CD4-positive, alpha-beta T cell (primary cell): ENCODE measurements at regions not wholly inside any gene's neighbourhood (a gene's known extent, or its start where the extent isn't known, plus 50 kb on each side); places are given as distances from the start of the nearest gene placed in this dataset.

ENCODE experiments used
- ATAC-seq: fragments of 200-7000 bp; cut with Tn5 transposase; one replicate; pipeline ENCODE4 v1.10.0; 2022; ENCODE audit warnings: mild to moderate bottlenecking; ENCODE audit not compliant: poor library complexity
- CTCF ChIA-PET: fragments of 350-600 bp; sonication (Branson Sonifier 250); formaldehyde crosslinking; loops from one replicate; lab custom pipeline; 2021; ENCODE audit warnings: antibody characterized with exemption, inconsistent platforms; lab: Charles Lee
- POLR2A ChIA-PET: fragments of 350-600 bp; sonication (Branson Sonifier 250); formaldehyde crosslinking; loops from one replicate; lab custom pipeline; 2021; ENCODE audit warnings: antibody characterized with exemption, inconsistent platforms; lab: Charles Lee
- DNase-seq, 14 experiments: peaks; one replicate each; pipeline ENCODE4 v3.0.0-alpha.2; 2013 to 2020; ENCODE audit warnings: mixed read lengths in 2 of 14
- H3K27ac ChIP-seq, 2 donors: one replicate each; pipeline versions ENCODE4 v1.5.1 to v1.7.0; 2013; ENCODE audit warnings: low read length in 2 of 2, low read depth in 1 of 2, mild to moderate bottlenecking in 1 of 2
- H3K27me3 ChIP-seq, 2 experiments: 1 replicate in 1 of 2; 2 replicates in 1 of 2; pipeline versions ENCODE4 v1.6.1 to v1.7.0; 2013; ENCODE audit warnings: low read length in 2 of 2, control low read depth in 1 of 2, mild to moderate bottlenecking in 1 of 2, moderate library complexity in 1 of 2; ENCODE audit not compliant: insufficient read depth in 2 of 2, control insufficient read depth in 1 of 2
- H3K36me3 ChIP-seq: one replicate; pipeline ENCODE4 v1.6.1; 2013; ENCODE audit warnings: low read length, control low read depth; ENCODE audit not compliant: insufficient read depth
- H3K4me1 ChIP-seq: one replicate; pipeline ENCODE4 v1.6.1; 2013; ENCODE audit warnings: low read length, control low read depth; ENCODE audit not compliant: insufficient read depth
- H3K4me3 ChIP-seq: one replicate; pipeline ENCODE4 v1.5.1; 2013; ENCODE audit warnings: mild to moderate bottlenecking, low read length, moderate library complexity
- H3K9me3 ChIP-seq, 2 experiments: 1 replicate in 1 of 2; 2 replicates in 1 of 2; pipeline versions ENCODE4 v1.6.1 to v1.7.0; 2013; ENCODE audit warnings: low read length in 2 of 2, mild to moderate bottlenecking in 2 of 2, control low read depth in 1 of 2, moderate library complexity in 1 of 2; ENCODE audit not compliant: control insufficient read depth in 1 of 2, insufficient read depth in 1 of 2
- H3K27ac Mint-ChIP-seq: one replicate; pipeline ENCODE4 v1.8.0; 2020; ENCODE audit warnings: mixed read lengths
- H3K27me3 Mint-ChIP-seq: one replicate; pipeline ENCODE4 v1.8.0; 2021; ENCODE audit warnings: mixed read lengths
- H3K36me3 Mint-ChIP-seq: one replicate; pipeline ENCODE4 v1.8.0; 2021; ENCODE audit warnings: low read depth, mixed read lengths
- H3K4me1 Mint-ChIP-seq: one replicate; pipeline ENCODE4 v1.8.0; 2021; ENCODE audit warnings: low read depth, mixed read lengths
- H3K4me3 Mint-ChIP-seq: one replicate; pipeline ENCODE4 v1.8.0; 2020; ENCODE audit warnings: mild to moderate bottlenecking, mixed read lengths
- H3K9me3 Mint-ChIP-seq: one replicate; pipeline ENCODE4 v1.8.0; 2020; ENCODE audit warnings: mixed read lengths
- CTCF ChIP-seq: fragments of 200-600 bp; IDR thresholded peaks from one replicate; pipeline ENCODE4 v1.8.0; 2022; ENCODE audit warnings: antibody characterized with exemption, mild to moderate bottlenecking
- intact Hi-C, 2 experiments: fragments of 100-400 bp; cut with DNase I in 1 of 2; cut with micrococcal nuclease in 1 of 2; formaldehyde crosslinking; loops; one replicate each; pipeline versions ENCODE4 v1.15.1 to v1.9.0; 2023 to 2025; cut with DNase I, micrococcal nuclease

- Histone ChIP-seq H3K4me3 (no peak overlapping the region), H3K9me3 (peaks cover 0 to 38% of the 10 kb centered on the region in 2 experiments), H3K36me3 (no peaks in the 10 kb centered on the region), H3K4me1 (no peaks in the 10 kb centered on the region), H3K27me3 (no peaks in the 10 kb centered on the region), H3K27ac (no peak overlapping the region)
- no peaks in the 10 kb centered on the region for H3K36me3 Mint-ChIP-seq
- intact Hi-C loops: no loop called here
- ChIA-PET POLR2A (no interaction called here), CTCF (no interaction called here)
- no peak overlapping the region for H3K4me3 Mint-ChIP-seq
- peak in 1 of 14 experiments; percentile 11 for DNase-seq
- H3K27ac Mint-ChIP-seq: no peak overlapping the region
- no peak for TF ChIP-seq CTCF
- H3K4me1 Mint-ChIP-seq: no peaks in the 10 kb centered on the region
- H3K27me3 Mint-ChIP-seq: peaks cover 16% of the 10 kb centered on the region
- peaks cover 2% of the 10 kb centered on the region for H3K9me3 Mint-ChIP-seq
- no peak for ATAC-seq
Observed at GRCh38 chr4:8688908-8689445, 96.4 kb downstream of the CPZ start.

GRCh38 chr4:8688041-8688907 is 95.7 kb downstream of the CPZ start:
- Mint-ChIP-seq H3K4me1 (no peaks in the 10 kb centered on the region), H3K27ac (no peak overlapping the region), H3K4me3 (no peak overlapping the region), H3K36me3 (no peaks in the 10 kb centered on the region), H3K9me3 (no peaks in the 10 kb centered on the region), H3K27me3 (peaks cover 16% of the 10 kb centered on the region)
- ChIA-PET CTCF (no interaction called here), POLR2A (no interaction called here)
- ATAC-seq (no peak), DNase-seq (peak in 1 of 14 experiments; percentile 20)
- H3K4me1 ChIP-seq: no peaks in the 10 kb centered on the region
- peaks cover 0 to 38% of the 10 kb centered on the region in 2 experiments for H3K9me3 ChIP-seq
- TF ChIP-seq CTCF: no peak
- H3K27me3 ChIP-seq: no peaks in the 10 kb centered on the region
- H3K4me3 ChIP-seq: no peak overlapping the region
- intact Hi-C loops: no loop called here
- no peaks in the 10 kb centered on the region for H3K36me3 ChIP-seq
- no peak overlapping the region for H3K27ac ChIP-seq

- Mint-ChIP-seq H3K4me1 (no peaks in the 10 kb centered on the region), H3K9me3 (no peaks in the 10 kb centered on the region), H3K4me3 (no peak overlapping the region), H3K27me3 (peaks cover 16% of the 10 kb centered on the region), H3K36me3 (no peaks in the 10 kb centered on the region), H3K27ac (no peak overlapping the region)
- peaks cover 0 to 46% of the 10 kb centered on the region in 2 experiments for H3K9me3 ChIP-seq
- POLR2A ChIA-PET: no interaction called here
- ATAC-seq (no peak), DNase-seq (no peak)
- H3K36me3 ChIP-seq: no peaks in the 10 kb centered on the region
- no peaks in the 10 kb centered on the region for H3K27me3 ChIP-seq
- no peak overlapping the region for H3K27ac ChIP-seq
- CTCF ChIA-PET: no interaction called here
- TF ChIP-seq CTCF: no peak
- H3K4me3 ChIP-seq: no peak overlapping the region
- intact Hi-C loops: no loop called here
- no peaks in the 10 kb centered on the region for H3K4me1 ChIP-seq
Observed at GRCh38 chr4:8687083-8687482, 94.5 kb downstream of the CPZ start.
